Uterus (tissue), 2 donors: ENCODE measurements at regions not wholly inside any gene's neighbourhood (a gene's known extent, or its start where the extent isn't known, plus 50 kb on each side); places are given as distances from the start of the nearest gene placed in this dataset.

ENCODE experiments used
- POLR2A ChIP-seq, 2 donors: fragments of 450-650 bp; IDR thresholded peaks; one replicate each; pipeline ENCODE4 v1.6.1; 2016; ENCODE audit warnings: antibody characterized with exemption in 2 of 2, mild to moderate bottlenecking in 1 of 2, moderate library complexity in 1 of 2
- TF ChIP-seq, protein P1 (sequence below), 4 experiments: fragments of 200-600 bp in 2 of 4; fragments of 450-650 bp in 2 of 4; sonication (generic) in 2 of 4; IDR thresholded peaks; one replicate each; pipeline ENCODE4 v1.5.1; 2016 to 2019; ENCODE audit warnings: antibody characterized with exemption in 4 of 4, mild to moderate bottlenecking in 2 of 4, moderate library complexity in 1 of 4

- TF ChIP-seq, protein P1, sequence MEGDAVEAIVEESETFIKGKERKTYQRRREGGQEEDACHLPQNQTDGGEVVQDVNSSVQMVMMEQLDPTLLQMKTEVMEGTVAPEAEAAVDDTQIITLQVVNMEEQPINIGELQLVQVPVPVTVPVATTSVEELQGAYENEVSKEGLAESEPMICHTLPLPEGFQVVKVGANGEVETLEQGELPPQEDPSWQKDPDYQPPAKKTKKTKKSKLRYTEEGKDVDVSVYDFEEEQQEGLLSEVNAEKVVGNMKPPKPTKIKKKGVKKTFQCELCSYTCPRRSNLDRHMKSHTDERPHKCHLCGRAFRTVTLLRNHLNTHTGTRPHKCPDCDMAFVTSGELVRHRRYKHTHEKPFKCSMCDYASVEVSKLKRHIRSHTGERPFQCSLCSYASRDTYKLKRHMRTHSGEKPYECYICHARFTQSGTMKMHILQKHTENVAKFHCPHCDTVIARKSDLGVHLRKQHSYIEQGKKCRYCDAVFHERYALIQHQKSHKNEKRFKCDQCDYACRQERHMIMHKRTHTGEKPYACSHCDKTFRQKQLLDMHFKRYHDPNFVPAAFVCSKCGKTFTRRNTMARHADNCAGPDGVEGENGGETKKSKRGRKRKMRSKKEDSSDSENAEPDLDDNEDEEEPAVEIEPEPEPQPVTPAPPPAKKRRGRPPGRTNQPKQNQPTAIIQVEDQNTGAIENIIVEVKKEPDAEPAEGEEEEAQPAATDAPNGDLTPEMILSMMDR (IDR thresholded peaks at IDR 0.05), result no peak
- TF ChIP-seq POLR2A (IDR thresholded peaks at IDR 0.05), result no peak
Measured at GRCh38 chr20:53872561-53873229, 197.7 kb downstream of the BCAS1 start.
